Fibroblast of the conjunctiva (primary cell): ENCODE measurements at regions not wholly inside any gene's neighbourhood (a gene's known extent, or its start where the extent isn't known, plus 50 kb on each side); places are given as distances from the start of the nearest gene placed in this dataset.
"Not testable (repeated sequence)": the region's sequence is repeated elsewhere in the genome, so short reads cannot be mapped to it uniquely, and the experiment has no call there.

ENCODE experiments used
- DNase-seq: peaks from one replicate; pipeline ENCODE4 v3.0.0-alpha.2; 2010; ENCODE audit warnings: low read depth

- no peak for DNase-seq
These were observed 147.9 kb downstream of the MYCN start for GRCh38 chr2:16088035-16088801.

GRCh38 chr2:16086136-16086535, 145.8 kb downstream of the MYCN start:
- not testable (repeated sequence) for DNase-seq

DNA sequence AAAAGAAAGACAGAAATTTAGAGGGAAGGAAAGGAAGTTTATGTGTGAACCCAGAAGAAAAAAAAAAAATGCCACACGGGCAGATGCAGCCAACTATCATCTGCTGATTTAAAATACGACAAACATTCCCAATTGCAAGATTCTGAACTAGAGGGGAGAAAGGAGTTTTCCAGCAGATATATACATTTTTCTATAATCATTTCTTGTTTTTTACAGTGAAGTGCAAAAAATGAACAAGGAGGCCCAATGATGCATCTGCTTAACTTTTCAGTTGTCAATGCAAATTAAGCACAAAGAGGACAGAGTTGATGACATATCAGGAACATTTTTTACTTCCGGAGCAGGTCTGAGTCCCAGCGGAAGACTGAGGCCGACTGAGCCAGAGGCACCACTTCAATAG, 144.7 kb downstream of the MYCN start:
- no peak for DNase-seq

DNA sequence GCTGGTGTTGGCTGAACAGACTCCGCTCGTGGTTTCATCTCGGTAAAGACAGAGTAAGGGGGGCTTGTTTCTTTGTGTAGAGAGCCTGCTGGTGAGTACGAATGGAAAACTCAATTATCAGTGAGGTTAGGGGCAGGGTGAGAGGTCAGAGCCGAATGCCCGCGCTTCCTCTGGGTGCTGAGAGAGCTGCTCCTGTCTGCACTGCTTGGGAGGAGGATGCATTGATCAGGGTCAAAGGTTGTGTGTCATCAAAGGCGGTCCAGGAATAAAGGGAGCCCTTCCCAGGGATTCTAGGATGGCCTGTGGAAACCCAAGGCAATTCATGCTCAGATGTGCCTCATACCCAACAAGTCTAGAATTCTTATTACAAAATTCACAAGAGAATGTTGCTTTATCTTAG, 143.9 kb downstream of the MYCN start:
- DNase-seq: no peak

DNA sequence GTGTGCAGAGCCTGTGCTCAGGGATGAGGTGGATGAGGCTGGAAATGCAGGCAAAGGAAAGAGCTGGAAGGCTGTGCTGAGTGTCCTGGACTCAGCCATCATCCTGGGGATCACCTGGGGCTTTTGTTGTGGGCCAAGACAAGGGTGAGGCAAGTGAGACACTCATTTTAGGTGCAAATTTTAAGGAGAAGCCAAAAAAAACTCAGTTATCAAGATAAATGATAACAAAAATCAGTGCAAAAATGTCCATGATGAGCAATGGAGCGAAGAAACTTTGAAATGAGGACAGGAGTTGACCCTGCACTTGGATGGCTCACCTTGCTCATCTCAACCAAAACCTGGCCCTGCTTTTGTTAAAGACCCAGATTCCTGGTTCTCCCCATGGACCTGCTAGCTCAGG, 141.9 kb downstream of the MYCN start:
- no peak for DNase-seq

DNA sequence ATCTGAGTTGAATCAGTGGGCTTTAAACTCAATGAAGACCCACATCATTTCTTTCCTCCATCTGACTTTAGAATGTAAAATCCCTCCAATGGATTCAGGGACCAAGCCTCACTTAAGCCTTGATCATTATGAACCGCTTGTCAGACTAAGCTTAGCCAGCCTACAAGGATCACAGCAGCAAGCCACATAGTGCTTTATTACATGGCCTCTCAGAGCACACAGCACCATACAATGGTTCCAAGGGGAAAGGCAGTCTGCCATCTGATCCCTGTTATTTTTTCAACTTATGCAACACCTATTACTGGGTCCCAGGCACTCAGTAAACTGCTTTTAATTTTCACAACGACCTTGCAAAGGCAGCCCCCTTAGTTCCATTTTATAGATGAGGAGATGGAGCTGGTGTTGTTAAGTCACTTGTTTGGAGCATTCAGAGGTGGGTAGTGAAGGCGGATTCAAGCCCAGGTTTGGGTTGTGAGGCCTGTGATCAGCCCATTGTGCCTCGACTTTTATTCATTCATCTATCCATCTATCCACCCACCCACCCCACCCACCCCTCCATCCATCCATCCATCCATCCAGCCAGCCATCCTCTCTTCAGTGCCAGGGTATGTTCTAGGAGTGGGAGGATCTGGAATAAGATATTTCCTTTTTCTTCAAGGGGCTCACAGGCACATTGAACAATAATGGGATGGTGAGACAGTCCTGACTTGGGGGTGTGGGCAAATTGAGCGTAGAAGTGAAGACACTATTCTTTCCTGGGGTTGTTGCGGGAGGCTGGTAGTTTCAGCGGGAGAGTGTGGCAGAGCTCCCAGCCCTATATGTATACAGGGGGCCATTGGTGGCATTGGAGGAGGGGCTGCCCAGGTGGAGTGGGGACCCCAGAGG, 141.2 kb downstream of the MYCN start:
- DNase-seq: no peak

DNA sequence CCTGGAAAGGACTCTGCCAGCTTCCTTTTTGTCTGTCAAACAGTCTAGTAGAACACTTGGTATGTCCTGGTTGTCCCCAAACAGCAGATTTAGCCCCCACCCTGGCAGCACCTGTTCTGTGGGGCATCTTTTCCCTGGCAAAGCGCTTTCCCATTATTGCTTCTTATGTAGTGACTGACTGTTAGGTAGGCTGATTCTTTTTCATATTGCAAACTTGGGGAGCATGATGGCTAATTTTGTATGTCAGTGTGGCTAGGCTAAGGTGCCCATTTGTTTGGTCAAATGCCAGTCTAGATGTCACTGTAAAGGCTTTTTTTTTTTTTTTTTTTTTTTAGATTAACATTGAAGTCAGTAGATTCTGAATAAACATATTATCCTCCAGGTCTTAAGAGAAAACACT, 140.2 kb downstream of the MYCN start:
- DNase-seq: no peak

DNA sequence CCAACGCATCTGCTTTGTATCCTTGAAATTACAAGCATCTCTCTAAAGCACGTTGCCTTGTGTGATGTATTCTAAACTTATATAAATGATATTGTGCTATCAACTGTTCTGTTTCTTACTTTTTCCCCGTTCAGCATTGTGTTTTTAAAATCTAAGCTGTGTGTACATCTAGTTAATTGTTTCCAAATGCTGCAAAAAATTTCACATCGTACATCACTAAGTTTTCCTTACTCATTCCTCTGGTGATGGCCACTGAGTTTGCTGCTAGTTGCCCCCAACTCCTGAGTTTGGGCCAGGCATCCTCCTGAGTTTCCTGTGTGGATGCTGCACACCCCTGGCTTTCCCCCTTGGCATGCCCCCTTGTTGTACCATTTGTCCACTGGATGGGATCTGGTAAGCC, 139.7 kb downstream of the MYCN start:
- no peak for DNase-seq

DNA sequence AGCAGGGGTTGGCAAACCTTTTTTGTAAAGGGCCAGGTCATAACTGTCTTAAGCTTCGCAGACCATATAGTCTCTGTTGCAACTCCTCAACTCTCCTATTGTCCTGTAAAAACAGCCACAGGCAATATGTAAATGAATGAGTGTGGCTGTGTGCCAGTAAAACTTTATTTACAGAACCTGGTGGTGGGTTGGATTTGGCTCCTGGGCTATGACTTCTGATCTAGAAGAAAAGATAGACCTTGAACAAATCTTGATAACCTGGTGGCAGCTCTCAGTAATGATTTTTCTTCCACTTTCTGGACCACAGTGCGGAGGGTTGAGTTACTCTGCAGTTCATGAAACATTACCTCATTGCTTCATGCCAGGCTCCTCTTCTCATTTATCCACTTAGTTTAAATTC, 139.3 kb downstream of the MYCN start:
- no peak for DNase-seq

- DNase-seq: no peak
These were observed 137.3 kb downstream of the MYCN start for GRCh38 chr2:16077601-16078000.

GRCh38 chr2:16076911-16077310, 136.6 kb downstream of the MYCN start:
- no peak for DNase-seq

GRCh38 chr2:16075045-16076012, 135.0 kb downstream of the MYCN start:
- no peak for DNase-seq

- no peak for DNase-seq
These were observed 133.6 kb downstream of the MYCN start for GRCh38 chr2:16073921-16074425.

GRCh38 chr2:16073471-16073870, 133.1 kb downstream of the MYCN start:
- DNase-seq: no peak

DNA sequence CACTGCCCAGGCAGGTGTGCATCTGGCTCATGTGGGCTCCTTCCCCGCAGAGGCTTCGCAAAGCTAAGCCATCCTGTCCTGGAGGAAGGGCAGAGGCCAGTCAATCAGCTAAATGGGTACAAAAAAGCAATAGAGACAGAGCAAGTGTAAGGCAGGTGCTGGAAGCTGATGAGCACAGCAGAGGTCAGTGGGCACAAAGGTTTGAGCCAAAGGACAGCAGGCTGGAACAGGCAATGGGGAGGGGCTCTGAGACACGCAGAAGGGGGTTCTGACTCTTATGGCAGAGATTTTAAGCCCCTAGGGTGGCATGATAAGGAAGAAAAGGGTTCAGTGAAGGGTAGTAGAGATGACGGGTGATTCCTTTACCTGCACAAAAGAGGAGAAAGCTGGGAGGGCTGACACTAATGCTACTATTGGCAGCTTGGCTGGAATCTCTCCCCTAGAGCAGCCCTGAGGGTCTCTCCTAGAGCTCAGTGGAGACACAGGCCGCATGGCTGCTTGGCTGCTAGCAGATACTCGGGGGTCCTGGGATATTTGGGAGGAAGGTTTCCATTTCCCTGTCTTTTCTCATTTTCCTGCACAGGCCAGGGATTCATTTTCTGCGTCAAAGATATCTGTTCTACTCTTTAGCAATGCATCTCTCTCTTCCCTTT, 132.4 kb downstream of the MYCN start:
- DNase-seq: no peak

- DNase-seq: no peak
These were observed 131.7 kb downstream of the MYCN start for GRCh38 chr2:16071865-16072637.

DNA sequence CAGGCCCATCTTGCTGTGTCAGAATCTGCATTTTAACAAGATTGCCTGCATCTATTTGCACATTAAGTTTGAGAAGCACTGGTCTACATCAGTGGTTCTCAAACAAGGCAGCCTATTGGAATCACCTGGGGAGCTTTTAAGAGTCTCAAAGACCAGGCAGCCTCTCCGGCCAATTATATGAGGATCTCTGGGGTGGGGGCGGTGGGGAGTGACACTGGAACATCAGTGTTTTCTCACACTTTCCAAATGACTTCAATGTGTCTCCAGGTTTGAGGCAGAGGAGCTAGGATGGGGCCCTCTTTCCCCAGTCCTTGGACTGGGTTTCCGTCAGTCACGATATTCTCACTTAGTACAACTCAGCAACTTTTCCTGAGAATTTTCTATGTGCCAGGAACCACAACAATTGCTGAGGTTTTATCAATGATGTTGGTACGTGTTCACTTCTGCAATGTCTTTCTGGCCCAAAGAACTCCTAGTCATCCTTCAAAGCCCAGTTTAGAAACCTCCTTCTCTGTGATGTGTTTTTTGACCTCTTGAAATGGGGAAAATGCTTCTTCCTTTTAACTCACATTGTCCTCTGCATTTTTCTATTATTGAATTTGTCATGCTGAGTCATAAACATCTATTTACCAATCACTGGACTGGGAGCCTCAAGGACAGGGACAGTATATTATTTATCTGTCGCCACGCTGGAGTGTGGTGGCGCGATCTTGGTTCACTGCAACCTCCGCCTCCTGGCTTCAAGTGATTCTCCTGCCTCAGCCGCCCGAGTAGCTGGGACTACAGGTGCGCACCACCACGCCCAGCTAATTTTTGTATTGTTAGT, 130.9 kb downstream of the MYCN start:
- DNase-seq: no peak

DNA sequence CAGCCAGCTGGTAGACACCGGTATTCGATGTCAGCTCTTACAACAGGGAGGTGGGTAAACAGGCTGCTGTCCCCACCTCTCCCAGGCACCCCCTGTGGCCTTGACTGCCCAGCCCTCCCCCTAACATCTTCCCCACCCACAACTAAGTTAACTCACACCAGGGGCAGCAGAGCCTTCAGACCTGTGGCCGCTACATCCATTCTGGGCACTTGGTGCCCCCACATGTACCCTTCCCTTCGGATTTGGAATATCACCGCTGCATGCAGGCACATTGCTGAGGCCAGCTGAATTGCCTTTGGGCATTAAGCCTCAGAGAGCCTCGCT, 130.3 kb downstream of the MYCN start:
- DNase-seq: no peak

DNA sequence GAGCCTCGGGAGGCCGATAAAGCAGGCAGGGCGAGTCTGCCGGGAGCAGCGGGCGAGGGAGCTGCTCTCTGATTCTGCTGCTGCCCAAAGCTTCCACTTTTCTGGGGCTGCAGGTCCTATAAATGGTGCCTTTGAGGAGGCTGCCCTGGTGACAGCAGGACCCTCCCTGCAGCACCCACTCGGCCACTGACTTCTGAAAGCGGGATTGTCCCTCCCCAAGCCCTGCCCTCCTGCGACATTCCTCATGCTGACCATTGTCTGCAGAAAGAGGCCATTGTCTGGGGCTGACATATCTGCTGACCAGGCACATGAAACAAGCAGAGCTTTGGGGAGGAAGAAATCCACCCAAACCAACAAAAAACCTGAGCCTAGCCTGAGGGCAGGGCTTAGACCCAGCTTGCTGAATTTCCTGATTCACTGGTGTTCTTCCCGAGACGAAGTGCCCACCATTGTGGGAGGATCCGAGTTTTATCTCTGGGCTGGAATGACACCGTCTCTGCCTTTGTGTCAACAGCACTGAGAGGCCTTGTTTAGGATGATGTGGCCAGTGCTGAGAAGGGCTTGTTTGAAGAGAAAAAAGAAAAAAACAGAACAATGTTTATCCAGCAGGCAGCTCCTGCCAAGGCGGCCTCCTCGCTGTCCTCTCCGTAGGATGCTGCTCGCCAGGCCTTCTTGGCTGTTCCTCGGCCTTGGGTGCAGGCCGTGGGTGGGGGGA, 129.7 kb downstream of the MYCN start:
- DNase-seq: no peak

DNA sequence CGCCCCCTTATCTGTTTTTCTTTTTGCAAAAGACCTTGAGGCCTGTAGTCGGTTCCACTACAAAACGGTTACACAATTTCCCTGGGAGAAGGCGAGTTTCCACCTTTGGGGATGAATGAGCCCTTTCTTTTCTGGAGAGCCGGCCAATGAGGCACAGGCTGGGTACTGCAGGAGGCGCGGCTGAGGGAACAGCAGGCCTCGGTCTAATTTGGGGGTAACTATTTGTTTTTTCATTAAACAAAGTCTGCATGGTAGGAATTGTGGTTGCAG, 129.2 kb downstream of the MYCN start:
- no peak for DNase-seq
